NCI-H460 (cell line): ENCODE measurements at regions not wholly inside any gene's neighbourhood (a gene's known extent, or its start where the extent isn't known, plus 50 kb on each side); places are given as distances from the start of the nearest gene placed in this dataset.

Source experiments
- DNase-seq: peaks from one replicate; pipeline ENCODE4 v3.0.0-alpha.2; 2016; ENCODE audit warnings: low read depth; ENCODE audit errors: extremely low read depth

DNA sequence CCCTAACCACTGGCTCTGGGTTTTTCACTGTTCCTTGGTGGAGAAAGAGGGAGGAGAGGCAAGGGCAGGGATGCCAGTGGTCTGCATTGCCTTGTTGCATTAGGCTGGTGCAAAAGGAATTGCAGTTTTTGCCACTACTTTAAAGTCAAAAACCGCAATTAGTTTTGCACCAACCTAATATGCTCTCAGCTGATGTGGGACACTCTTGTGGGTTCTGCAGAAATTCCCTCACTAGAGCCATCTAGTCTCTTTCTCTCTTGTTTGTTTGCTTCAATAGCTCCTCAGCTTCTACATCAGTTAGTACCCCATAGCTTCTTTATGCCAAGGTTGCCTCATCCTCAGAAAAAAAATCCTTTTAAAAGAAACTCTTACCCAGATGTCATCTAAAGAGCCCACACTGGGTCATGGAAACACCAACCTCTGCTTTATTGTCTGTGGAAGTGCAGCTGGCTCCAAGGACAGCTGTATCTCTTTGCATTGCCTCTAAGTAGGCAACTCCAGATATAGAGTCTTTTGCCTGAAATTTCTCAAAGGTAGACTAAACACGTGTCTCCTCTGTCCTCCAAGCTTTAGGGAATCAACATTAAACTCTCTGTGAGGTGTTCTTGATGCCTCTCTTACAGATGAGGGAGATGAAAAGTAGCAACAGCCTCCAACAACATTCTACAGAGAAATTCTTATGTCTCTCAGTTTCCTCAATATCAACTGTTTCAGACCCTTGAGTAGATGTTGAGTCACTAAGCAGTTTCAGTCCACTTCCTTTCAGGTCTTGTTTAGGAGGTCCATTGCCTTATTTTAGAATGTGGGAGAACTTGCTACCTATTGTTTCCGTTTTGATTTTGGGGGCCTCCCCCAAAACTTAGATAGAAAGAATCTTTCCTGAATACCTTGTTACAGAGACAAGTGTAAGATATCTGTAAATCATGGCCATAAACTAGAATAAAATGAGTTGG lies 84.9 kb upstream of the MEF2C start:
- no peak for DNase-seq

DNA sequence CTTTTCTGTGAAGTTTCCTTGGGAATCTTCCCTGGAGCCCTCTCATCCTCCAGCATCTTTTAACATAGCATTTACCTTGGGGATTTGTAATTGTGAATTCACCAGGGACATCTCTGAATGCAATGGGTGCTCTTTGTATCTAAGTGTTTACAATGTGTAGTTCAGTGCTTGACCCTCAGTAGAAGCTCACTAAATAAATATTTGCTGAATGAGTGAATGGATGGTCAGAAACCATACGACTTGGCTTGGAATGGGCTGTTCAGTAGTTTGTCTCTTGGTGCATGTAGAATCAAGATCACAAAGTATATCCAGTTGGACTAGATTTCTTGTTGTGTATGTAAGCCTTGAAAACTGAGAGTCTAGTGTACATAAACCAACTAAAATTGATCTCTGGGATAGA lies 81.8 kb upstream of the MEF2C start:
- DNase-seq: no peak

DNA sequence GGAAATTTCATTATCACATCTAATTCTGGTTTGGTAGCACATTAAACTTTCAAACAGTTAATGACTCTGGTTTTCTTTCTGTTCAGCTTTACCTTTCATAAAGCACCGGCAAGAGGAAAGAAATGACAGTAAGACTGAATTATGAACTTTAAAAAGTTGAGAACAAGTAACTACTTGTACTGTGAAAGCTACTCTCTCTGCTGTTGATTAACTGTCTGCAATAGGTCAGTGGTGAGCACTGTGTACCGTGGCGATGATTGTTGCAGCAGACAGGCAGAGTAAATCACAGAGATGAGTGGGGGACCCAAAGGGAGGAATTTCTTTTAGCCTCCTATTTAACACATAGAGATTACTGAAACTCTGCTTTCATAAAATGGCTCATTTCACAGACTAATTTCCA lies 74.0 kb upstream of the MEF2C start:
- DNase-seq: no peak

DNA sequence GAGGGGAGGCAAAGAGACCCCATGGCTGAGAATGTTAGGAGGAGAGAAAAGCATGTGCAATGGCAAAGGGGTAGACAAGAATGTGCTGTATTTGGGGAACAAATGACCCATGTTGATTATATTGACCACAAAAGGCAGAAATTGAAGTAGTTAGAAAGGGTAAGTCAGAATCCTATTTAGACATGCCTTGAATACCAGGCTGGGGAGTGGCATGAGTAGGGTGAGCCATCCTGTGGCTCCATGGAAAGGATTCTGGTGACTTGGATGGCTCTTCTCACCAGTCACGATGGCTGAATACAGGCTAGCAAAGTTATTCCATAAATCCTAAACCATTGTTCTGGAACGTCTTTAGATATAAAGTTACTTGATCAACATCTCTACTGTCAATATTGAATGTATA lies 73.4 kb upstream of the MEF2C start:
- DNase-seq: no peak

GRCh38 chr5:88955403-88955802 lies 72.4 kb upstream of the MEF2C start:
- no peak for DNase-seq

GRCh38 chr5:88954511-88954910 lies 71.5 kb upstream of the MEF2C start:
- no peak for DNase-seq

DNA sequence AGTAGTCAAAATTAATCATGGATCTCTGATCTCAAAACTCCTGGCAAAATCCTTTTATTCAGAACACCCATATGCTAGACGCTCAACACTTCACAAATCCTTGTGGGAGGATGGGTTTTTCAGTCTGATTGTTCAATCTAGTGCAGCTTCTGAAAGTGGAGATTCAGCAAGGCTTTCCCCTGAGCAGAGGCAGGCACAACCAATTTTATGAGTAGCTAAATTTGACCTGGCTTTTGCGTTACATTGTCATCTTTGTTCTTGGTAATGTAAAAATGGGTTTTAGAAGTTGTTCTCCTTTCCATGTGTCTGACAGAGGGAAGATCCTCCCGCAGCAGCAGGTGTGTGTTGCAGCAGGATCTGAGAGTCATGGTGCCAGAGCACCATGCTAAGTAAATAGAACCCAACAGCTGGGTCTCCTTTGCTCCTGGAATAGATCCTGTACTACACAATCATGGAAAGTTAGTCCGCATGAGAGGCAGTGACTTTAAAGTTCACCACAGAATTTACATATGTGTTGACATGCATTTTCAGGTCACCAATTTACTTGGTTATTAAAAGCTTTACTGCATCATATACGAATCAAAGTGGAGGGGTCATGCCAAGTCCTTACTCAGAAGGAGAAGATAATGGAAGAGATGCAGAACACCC lies 70.1 kb upstream of the MEF2C start:
- no peak for DNase-seq

DNA sequence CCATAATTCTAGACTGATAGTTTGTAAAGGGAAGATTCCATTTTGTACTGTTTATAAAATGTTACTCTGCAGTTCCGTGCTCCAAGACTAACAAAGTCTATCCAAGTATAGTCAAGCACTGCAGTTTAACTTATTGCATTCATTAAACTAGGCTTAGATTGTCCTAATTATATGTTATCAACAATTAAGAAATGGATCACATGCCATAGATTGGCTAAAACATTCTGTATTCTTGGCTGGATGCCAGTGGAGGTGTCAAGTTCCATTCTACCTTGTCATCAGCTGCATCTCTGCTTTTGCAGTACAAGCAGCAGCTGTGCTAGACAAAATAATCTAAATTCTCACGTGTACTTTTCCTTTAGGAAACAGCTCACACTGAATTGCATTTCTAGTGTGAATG lies 69.4 kb upstream of the MEF2C start:
- DNase-seq: peak; percentile 59

- DNase-seq: no peak
These were observed 68.5 kb upstream of the MEF2C start for GRCh38 chr5:88951457-88951856.

DNA sequence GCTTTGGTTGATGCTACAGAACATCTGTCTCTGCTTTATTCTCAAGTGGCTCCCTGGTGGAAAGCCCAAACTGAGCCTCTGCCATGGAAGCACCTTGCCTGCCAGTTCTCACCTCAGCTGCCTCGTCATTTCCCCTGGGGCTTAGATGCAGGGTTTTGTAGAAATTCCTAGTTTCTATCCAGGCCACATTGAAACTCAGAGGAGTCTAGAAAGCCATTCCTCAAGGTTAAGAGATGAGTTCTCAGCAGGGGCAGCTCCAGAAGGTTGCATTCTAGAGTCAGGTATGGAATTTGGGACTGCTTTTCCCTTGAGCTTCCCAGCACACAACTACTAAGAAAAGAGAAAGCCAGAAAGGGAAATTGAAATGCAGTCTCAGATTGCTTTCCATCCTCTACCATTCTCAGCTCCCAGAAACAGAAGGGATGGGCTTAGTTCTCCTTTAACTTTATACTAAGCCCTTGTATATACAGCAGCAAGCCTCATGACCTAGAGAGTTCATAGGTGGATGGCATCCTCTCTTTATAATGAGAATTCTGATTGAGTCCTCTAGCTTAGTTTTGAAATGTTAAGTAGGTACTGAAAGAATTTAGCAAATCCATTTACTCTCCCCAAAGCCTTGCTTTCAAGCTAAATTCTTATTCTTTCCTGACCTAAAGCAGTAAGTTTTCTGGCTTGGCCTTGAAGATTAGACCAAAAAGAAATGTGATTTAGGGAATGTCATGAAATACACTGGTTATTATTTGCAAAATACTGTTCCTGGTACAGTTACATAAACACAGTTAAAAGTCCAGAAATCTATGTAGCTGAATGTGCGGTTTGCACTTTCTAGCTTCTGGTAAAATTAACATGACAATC lies 66.0 kb upstream of the MEF2C start:
- DNase-seq: no peak

DNA sequence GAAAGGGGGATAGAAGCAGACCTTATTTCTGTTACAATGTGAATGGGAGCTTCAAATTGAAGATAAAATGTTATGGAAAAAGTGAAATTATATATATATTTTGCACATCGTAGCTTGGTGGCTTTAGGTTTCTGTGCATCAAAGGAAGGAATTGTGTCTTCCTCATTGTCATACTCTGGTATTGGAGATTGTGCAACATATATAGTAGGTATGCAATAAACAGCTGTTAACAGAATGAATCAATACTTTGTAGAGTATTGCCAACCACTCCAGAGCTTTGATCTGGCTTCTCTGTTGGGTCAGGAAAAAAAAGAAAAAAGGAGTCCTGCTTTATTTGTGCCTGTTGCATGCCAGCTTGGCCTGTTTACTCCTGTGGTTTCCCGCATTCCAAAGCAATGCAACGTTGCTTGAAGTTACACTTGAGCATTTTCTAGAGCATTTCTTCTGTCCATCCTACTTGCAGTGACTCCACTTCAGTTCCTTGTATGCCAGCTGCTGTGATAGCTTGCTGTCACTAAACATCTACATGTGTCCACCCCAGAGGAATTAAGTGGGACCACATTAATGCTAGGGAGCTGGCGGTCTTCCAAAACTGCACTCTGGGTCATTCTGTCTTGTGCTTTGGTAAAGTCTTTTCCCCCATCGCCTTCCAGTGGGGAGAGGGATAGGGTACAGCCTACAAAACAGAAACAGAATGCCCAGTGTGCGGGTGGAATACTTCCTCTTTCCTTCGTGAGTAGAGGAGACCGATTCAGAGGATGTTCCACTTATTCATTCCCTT lies 62.0 kb upstream of the MEF2C start:
- DNase-seq: no peak

DNA sequence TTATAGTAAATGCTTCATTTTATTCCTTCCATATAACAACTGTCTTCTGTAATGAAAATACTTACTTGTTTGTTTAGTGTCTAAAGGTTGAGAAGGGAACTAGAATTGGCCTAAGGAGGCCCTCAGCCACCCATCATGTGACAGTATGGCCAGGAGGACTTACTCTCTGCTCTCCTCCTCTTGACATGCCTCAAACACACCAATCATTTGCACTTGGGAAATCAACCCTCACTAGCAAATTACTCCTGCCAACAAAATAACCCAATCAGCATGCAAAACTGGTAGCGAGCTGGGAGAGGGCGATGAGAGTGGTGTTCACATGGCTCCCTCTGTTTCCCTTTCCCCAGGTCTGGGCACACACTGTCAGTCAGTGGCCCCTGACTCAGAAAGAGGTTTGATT lies 58.6 kb upstream of the MEF2C start:
- DNase-seq: no peak

- DNase-seq: no peak
These were observed 57.7 kb upstream of the MEF2C start for GRCh38 chr5:88940713-88941112.

DNA sequence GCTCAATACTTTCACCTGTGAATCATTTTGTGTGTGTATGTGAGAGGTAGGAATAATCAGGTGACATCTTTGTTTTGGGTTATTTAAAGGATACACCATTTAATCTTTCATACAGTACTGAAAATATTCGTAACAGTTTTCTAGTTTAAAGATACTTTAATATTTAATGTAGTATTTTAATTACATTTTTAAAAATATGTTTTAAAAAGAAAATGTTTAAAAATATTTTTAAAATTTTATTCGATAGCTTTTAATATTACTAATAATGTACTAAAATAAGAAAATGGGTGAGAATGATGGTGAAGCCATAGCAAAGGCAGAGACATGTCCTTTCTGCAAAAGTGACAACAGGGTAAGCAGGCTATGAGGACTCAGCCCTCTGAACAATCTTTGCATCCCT lies 56.3 kb upstream of the MEF2C start:
- DNase-seq: no peak

GRCh38 chr5:88938488-88938887 lies 55.5 kb upstream of the MEF2C start:
- no peak for DNase-seq

DNA sequence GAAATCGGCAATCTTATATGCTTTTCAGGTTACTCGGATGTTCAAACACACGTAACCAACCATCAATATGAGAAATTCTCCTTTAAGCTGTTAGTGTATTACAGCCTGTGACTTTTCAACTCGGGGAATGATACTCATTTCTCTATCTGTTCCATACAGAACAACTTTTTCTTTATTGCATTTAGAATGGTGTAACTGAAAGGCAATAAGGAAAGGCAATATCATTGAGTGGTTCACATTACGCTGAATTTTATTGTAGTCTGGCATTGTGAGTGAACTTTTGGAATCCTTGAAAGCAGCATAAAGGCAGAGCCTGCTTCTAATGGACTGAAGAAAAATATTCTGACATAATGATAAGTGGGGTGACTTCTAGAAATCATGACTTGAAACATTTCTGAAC lies 54.4 kb upstream of the MEF2C start:
- no peak for DNase-seq

DNA sequence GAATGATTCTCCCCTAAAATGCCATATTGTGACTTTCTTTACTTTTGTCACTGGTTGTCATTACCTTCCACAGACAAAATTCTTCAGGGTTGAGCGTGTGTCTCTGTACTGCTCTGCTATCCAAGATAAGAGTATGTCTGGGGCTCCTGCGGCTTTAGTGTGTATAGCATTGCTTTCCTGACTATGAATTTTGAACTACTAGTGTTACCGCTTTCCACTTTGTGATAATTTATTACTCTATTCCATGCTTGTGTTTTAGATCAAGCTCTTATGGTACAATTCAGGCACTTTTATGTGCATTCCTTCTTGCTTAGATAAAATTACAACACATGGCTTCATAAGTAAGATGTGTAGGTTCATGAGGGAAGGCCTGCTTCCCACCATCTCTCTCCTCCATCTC lies 51.5 kb upstream of the MEF2C start:
- no peak for DNase-seq
